ENCODE measurements at regions not wholly inside any gene's neighbourhood (a gene's known extent, or its start where the extent isn't known, plus 50 kb on each side); places are given as distances from the start of the nearest gene placed in this dataset.

- Histone ChIP-seq H3K4me3 (no peak overlapping the region), H3K4me1 (no peaks in the 10 kb centered on the region), H3K27ac (no peak overlapping the region), H3K27me3 (no peaks in the 10 kb centered on the region), H3K9me3 (peaks cover 0 to 24% of the 10 kb centered on the region in 2 donors), H3K36me3 (no peaks in the 10 kb centered on the region)
- no peak for TF ChIP-seq CTCF (IDR thresholded peaks at IDR 0.05)
- intact Hi-C loops (cut with DNase I): no loop called here
- no peak for ATAC-seq
- DNase-seq: no peak
These were observed 866.4 kb upstream of the C9orf72 start for GRCh38 chr9:28439688-28440087.

- intact Hi-C loops (cut with DNase I): no loop called here
- Histone ChIP-seq H3K4me3 (no peak overlapping the region), H3K36me3 (no peaks in the 10 kb centered on the region), H3K27me3 (no peaks in the 10 kb centered on the region), H3K27ac (no peak overlapping the region), H3K4me1 (no peaks in the 10 kb centered on the region), H3K9me3 (peaks cover 0 to 26% of the 10 kb centered on the region in 2 donors)
- ATAC-seq: no peak
- DNase-seq: peak in 1 of 4 donors; percentile 51
- TF ChIP-seq CTCF (IDR thresholded peaks at IDR 0.05): no peak
These were observed 870.2 kb upstream of the C9orf72 start for GRCh38 chr9:28443461-28443860.

GRCh38 chr9:28444637-28445036, 871.4 kb upstream of the C9orf72 start:
- no peak for ATAC-seq
- H3K27ac ChIP-seq: no peak overlapping the region
- no peak for TF ChIP-seq CTCF (IDR thresholded peaks at IDR 0.05)
- no peaks in the 10 kb centered on the region for H3K36me3 ChIP-seq
- no peak for DNase-seq
- no peak overlapping the region for H3K4me3 ChIP-seq
- H3K9me3 ChIP-seq: peaks cover 0 to 26% of the 10 kb centered on the region in 2 donors
- intact Hi-C loops (cut with DNase I): no loop called here
- no peaks in the 10 kb centered on the region for H3K4me1 ChIP-seq
- H3K27me3 ChIP-seq: no peaks in the 10 kb centered on the region

- Histone ChIP-seq H3K27me3 (no peaks in the 10 kb centered on the region), H3K4me1 (no peaks in the 10 kb centered on the region), H3K36me3 (no peaks in the 10 kb centered on the region), H3K9me3 (peaks cover 0 to 26% of the 10 kb centered on the region in 2 donors), H3K4me3 (no peak overlapping the region), H3K27ac (no peak overlapping the region)
- no peak for TF ChIP-seq CTCF (IDR thresholded peaks at IDR 0.05)
- ATAC-seq: no peak
- DNase-seq: no peak
- intact Hi-C loops (cut with DNase I): no loop called here
These were observed 871.9 kb upstream of the C9orf72 start for GRCh38 chr9:28445211-28445610.

- Histone ChIP-seq H3K4me3 (no peak overlapping the region), H3K9me3 (no peaks in the 10 kb centered on the region), H3K27me3 (no peaks in the 10 kb centered on the region), H3K36me3 (no peaks in the 10 kb centered on the region), H3K27ac (no peak overlapping the region), H3K4me1 (no peaks in the 10 kb centered on the region)
- no peak for TF ChIP-seq CTCF (IDR thresholded peaks at IDR 0.05)
- DNase-seq (no peak), ATAC-seq (no peak)
- intact Hi-C loops (cut with DNase I): no loop called here
These were observed 880.6 kb upstream of the C9orf72 start for GRCh38 chr9:28453918-28454317.
